ENCODE measurements at regions not wholly inside any gene's neighbourhood (a gene's known extent, or its start where the extent isn't known, plus 50 kb on each side); places are given as distances from the start of the nearest gene placed in this dataset.

GRCh38 chr3:145780301-145780700 lies 380.7 kb downstream of the PLOD2 start:
- H3K4me3 ChIP-seq (ENCODE audit: low read depth in 1 of 3, low read length in 3 of 3), result no peak overlapping the region
- H3K9ac ChIP-seq (ENCODE audit: low read depth in 1 of 2, low read length in 2 of 2), result no peak overlapping the region
- no peak overlapping the region for H3K27ac ChIP-seq (ENCODE audit: low read depth in 1 of 2, low read length in 2 of 2)
- 88% methylated on average over 4 of the region's 4 CpGs for WGBS
- H3K27me3 ChIP-seq (ENCODE audit: control insufficient read depth in 4 of 4, insufficient read depth in 4 of 4, low read length in 3 of 4), result no peaks in the 10 kb centered on the region
- no peak for DNase-seq (ENCODE audit: low spot score)
- no peaks in the 10 kb centered on the region for H3K36me3 ChIP-seq (ENCODE audit: control insufficient read depth in 4 of 4, insufficient read depth in 3 of 4, low read depth in 1 of 4, low read length in 3 of 4)
- TF ChIP-seq HNF4G (IDR thresholded peaks at IDR 0.05) (no peak), SP1 (IDR thresholded peaks at IDR 0.05) (no peak), JUND (IDR thresholded peaks at IDR 0.05) (no peak), HNF4A (conservative IDR thresholded peaks at IDR 0.05) (no peak)
- H3K9me3 ChIP-seq (ENCODE audit: control insufficient read depth in 4 of 4, low read length in 3 of 4), result no peaks in the 10 kb centered on the region
- H3K4me1 ChIP-seq (ENCODE audit: control insufficient read depth in 4 of 4, insufficient read depth in 4 of 4, low read length in 3 of 4), result no peaks in the 10 kb centered on the region

DNA sequence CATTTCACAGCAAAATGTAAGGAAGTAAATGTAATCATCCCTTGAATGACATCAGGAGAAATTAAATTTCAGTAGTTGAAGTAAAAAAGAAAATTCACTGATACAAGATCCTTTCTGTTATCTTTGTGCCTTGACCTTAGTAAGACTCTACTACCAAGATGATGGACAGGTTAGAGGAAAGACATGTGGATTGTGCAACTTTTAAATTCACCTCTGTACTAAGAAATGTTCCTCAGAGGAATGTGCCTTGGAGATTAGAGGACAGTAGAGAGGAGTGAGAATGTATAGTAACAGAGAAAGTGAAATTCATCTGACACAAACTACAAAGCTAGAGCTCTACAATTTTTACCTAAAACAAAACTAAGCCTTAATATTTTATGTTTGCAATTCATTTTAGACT lies 375.3 kb downstream of the PLOD2 start:
- TF ChIP-seq FOXA1 (IDR thresholded peaks at IDR 0.05) (no peak), ATF3 (IDR thresholded peaks at IDR 0.05) (no peak), EGR1 (IDR thresholded peaks at IDR 0.05; ENCODE audit: low read depth in 2 of 2) (no peak), TAF1 (conservative IDR thresholded peaks at IDR 0.05) (no peak), NR2F2 (IDR thresholded peaks at IDR 0.05) (no peak), RXRA (IDR thresholded peaks at IDR 0.05) (no peak), FOXA2 (IDR thresholded peaks at IDR 0.05) (no peak), GABPA (IDR thresholded peaks at IDR 0.05 in 1 of 2, conservative IDR thresholded peaks at IDR 0.05 in 1 of 2) (no peak)
- TF ChIP-seq, protein P1, sequence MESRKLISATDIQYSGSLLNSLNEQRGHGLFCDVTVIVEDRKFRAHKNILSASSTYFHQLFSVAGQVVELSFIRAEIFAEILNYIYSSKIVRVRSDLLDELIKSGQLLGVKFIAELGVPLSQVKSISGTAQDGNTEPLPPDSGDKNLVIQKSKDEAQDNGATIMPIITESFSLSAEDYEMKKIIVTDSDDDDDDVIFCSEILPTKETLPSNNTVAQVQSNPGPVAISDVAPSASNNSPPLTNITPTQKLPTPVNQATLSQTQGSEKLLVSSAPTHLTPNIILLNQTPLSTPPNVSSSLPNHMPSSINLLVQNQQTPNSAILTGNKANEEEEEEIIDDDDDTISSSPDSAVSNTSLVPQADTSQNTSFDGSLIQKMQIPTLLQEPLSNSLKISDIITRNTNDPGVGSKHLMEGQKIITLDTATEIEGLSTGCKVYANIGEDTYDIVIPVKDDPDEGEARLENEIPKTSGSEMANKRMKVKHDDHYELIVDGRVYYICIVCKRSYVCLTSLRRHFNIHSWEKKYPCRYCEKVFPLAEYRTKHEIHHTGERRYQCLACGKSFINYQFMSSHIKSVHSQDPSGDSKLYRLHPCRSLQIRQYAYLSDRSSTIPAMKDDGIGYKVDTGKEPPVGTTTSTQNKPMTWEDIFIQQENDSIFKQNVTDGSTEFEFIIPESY (IDR thresholded peaks at IDR 0.05), result no peak
- no peaks in the 10 kb centered on the region for H3K9me3 ChIP-seq (ENCODE audit: control insufficient read depth in 4 of 4, low read length in 3 of 4)
- H3K36me3 ChIP-seq (ENCODE audit: control insufficient read depth in 4 of 4, insufficient read depth in 3 of 4, low read depth in 1 of 4, low read length in 3 of 4), result no peaks in the 10 kb centered on the region
- H3K4me1 ChIP-seq (ENCODE audit: control insufficient read depth in 4 of 4, insufficient read depth in 4 of 4, low read length in 3 of 4), result no peaks in the 10 kb centered on the region
- no peak overlapping the region for H3K9ac ChIP-seq (ENCODE audit: low read depth in 1 of 2, low read length in 2 of 2)
- no peak overlapping the region for H3K4me3 ChIP-seq (ENCODE audit: low read depth in 1 of 3, low read length in 3 of 3)
- DNase-seq (ENCODE audit: low spot score), result no peak
- H3K27ac ChIP-seq (ENCODE audit: low read depth in 1 of 2, low read length in 2 of 2), result no peak overlapping the region
- no peaks in the 10 kb centered on the region for H3K27me3 ChIP-seq (ENCODE audit: control insufficient read depth in 4 of 4, insufficient read depth in 4 of 4, low read length in 3 of 4)

DNA sequence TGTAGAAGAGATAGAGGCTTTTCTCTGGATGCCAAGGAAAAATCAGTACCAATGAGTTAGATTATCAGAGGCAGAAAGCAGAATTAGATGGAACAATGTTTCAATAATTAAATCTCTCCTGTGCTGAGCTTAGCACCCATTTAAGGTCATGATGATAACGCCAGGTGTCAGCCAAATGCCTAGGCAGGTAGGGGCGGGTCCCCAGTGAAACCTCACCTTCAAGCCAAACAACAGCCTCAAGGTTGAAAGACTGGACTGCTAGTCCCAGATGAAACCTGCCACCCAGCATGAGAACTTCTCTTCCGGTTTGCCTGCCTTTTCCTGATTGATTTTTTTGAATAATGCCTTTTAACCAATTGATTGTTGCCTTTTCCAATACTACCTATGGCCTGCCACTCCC lies 363.0 kb downstream of the PLOD2 start:
- Histone ChIP-seq H3K36me3 (ENCODE audit: control insufficient read depth in 4 of 4, insufficient read depth in 3 of 4, low read depth in 1 of 4, low read length in 3 of 4) (no peaks in the 10 kb centered on the region), H3K4me3 (ENCODE audit: low read depth in 1 of 3, low read length in 3 of 3) (no peak overlapping the region), H3K27me3 (ENCODE audit: control insufficient read depth in 4 of 4, insufficient read depth in 4 of 4, low read length in 3 of 4) (no peaks in the 10 kb centered on the region), H3K4me1 (ENCODE audit: control insufficient read depth in 4 of 4, insufficient read depth in 4 of 4, low read length in 3 of 4) (no peaks in the 10 kb centered on the region), H3K27ac (ENCODE audit: low read depth in 1 of 2, low read length in 2 of 2) (no peak overlapping the region), H3K9me3 (ENCODE audit: control insufficient read depth in 4 of 4, low read length in 3 of 4) (peaks cover 0 to 4% (median 0%) of the 10 kb centered on the region in 4 donors), H3K9ac (ENCODE audit: low read depth in 1 of 2, low read length in 2 of 2) (no peak overlapping the region)
- no peak for TF ChIP-seq EGR1 (IDR thresholded peaks at IDR 0.05; ENCODE audit: low read depth in 2 of 2)
- no peak for TF ChIP-seq NR2F2 (IDR thresholded peaks at IDR 0.05)
- no peak for TF ChIP-seq HNF4G (IDR thresholded peaks at IDR 0.05)
- TF ChIP-seq FOXA2 (IDR thresholded peaks at IDR 0.05), result no peak
- no peak for TF ChIP-seq TAF1 (conservative IDR thresholded peaks at IDR 0.05)
- TF ChIP-seq HNF4A (conservative IDR thresholded peaks at IDR 0.05), result no peak
- TF ChIP-seq JUND (IDR thresholded peaks at IDR 0.05), result no peak
- no peak for TF ChIP-seq RXRA (IDR thresholded peaks at IDR 0.05)
- TF ChIP-seq, protein P2, sequence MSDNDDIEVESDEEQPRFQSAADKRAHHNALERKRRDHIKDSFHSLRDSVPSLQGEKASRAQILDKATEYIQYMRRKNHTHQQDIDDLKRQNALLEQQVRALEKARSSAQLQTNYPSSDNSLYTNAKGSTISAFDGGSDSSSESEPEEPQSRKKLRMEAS (IDR thresholded peaks at IDR 0.05), result no peak
- DNase-seq (ENCODE audit: low spot score), result no peak
- WGBS, result 70% methylated on average over 3 of the region's 3 CpGs
